MM.1S (cell line): ENCODE measurements at regions not wholly inside any gene's neighbourhood (a gene's known extent, or its start where the extent isn't known, plus 50 kb on each side); places are given as distances from the start of the nearest gene placed in this dataset.

ENCODE experiments used
- EZH2 ChIP-seq: fragments of 300-600 bp; sonication (generic); optimal IDR thresholded peaks from 2 replicates; pipeline ENCODE3; 2017; ENCODE audit warnings: low read depth, mild to moderate bottlenecking, antibody characterized with exemption, low read length, mixed read lengths
- TF ChIP-seq, protein P1 (sequence below): fragments of 300-600 bp; sonication (generic); IDR thresholded peaks from 2 replicates; pipeline ENCODE4 v1.5.1; 2016; ENCODE audit warnings: antibody characterized with exemption, low read length, mixed read lengths

GRCh38 chr14:53766601-53767000 is 190.0 kb downstream of the BMP4 start:
- TF ChIP-seq, protein P1, sequence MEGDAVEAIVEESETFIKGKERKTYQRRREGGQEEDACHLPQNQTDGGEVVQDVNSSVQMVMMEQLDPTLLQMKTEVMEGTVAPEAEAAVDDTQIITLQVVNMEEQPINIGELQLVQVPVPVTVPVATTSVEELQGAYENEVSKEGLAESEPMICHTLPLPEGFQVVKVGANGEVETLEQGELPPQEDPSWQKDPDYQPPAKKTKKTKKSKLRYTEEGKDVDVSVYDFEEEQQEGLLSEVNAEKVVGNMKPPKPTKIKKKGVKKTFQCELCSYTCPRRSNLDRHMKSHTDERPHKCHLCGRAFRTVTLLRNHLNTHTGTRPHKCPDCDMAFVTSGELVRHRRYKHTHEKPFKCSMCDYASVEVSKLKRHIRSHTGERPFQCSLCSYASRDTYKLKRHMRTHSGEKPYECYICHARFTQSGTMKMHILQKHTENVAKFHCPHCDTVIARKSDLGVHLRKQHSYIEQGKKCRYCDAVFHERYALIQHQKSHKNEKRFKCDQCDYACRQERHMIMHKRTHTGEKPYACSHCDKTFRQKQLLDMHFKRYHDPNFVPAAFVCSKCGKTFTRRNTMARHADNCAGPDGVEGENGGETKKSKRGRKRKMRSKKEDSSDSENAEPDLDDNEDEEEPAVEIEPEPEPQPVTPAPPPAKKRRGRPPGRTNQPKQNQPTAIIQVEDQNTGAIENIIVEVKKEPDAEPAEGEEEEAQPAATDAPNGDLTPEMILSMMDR = no peak
- no peak for TF ChIP-seq EZH2
